BLaER1 (cell line): ENCODE measurements at regions not wholly inside any gene's neighbourhood (a gene's known extent, or its start where the extent isn't known, plus 50 kb on each side); places are given as distances from the start of the nearest gene placed in this dataset.

Experiments
- H3K27ac ChIP-seq: shearing (Covaris generic); formaldehyde crosslinking; 2 replicates; pipeline ENCODE4 v1.8.1; 2022
- H3K27me3 ChIP-seq: shearing (Covaris generic); formaldehyde crosslinking; 2 replicates; pipeline ENCODE4 v1.8.1; 2022
- H3K36me3 ChIP-seq: shearing (Covaris generic); formaldehyde crosslinking; 2 replicates; pipeline ENCODE4 v1.8.1; 2022
- H3K4me1 ChIP-seq: shearing (Covaris generic); formaldehyde crosslinking; 2 replicates; pipeline ENCODE4 v1.8.1; 2022
- H3K4me2 ChIP-seq: shearing (Covaris generic); formaldehyde crosslinking; 2 replicates; pipeline ENCODE4 v1.8.1; 2022
- H3K4me3 ChIP-seq: shearing (Covaris generic); formaldehyde crosslinking; 2 replicates; pipeline ENCODE4 v1.8.1; 2022
- H3K9ac ChIP-seq: shearing (Covaris generic); formaldehyde crosslinking; 2 replicates; pipeline ENCODE4 v1.8.1; 2022
- H3K9me3 ChIP-seq: shearing (Covaris generic); formaldehyde crosslinking; 2 replicates; pipeline ENCODE4 v1.8.1; 2022
- H4K20me1 ChIP-seq: shearing (Covaris generic); formaldehyde crosslinking; 2 replicates; pipeline ENCODE4 v1.8.1; 2022
- Cebpa-rat ChIP-seq: shearing (Covaris generic); IDR thresholded peaks from 2 replicates; pipeline ENCODE4 v1.8.1; 2022

- peaks cover 10% of the 10 kb centered on the region for H3K9me3 ChIP-seq
- peaks cover 8% of the 10 kb centered on the region for H3K4me1 ChIP-seq
- no peak overlapping the region for H3K27ac ChIP-seq
- no peak overlapping the region for H3K4me3 ChIP-seq
- no peak overlapping the region for H3K9ac ChIP-seq
- H3K4me2 ChIP-seq, result no peak overlapping the region
- no peaks in the 10 kb centered on the region for H4K20me1 ChIP-seq
- H3K27me3 ChIP-seq, result no peaks in the 10 kb centered on the region
- no peaks in the 10 kb centered on the region for H3K36me3 ChIP-seq
- no peak for TF ChIP-seq Cebpa-rat
Measured at GRCh38 chr9:107704774-107705173, 215.2 kb upstream of the KLF4 start.

- no peak overlapping the region for H3K27ac ChIP-seq
- H3K4me3 ChIP-seq, result no peak overlapping the region
- peaks cover 8% of the 10 kb centered on the region for H3K4me1 ChIP-seq
- no peaks in the 10 kb centered on the region for H3K36me3 ChIP-seq
- H4K20me1 ChIP-seq, result no peaks in the 10 kb centered on the region
- peaks cover 10% of the 10 kb centered on the region for H3K9me3 ChIP-seq
- H3K27me3 ChIP-seq, result no peaks in the 10 kb centered on the region
- no peak for TF ChIP-seq Cebpa-rat
- H3K9ac ChIP-seq, result no peak overlapping the region
- H3K4me2 ChIP-seq, result no peak overlapping the region
Measured at GRCh38 chr9:107703651-107704050, 214.1 kb upstream of the KLF4 start.

- peak overlapping the region; percentile 54 for H3K4me2 ChIP-seq
- H3K27me3 ChIP-seq, result no peaks in the 10 kb centered on the region
- TF ChIP-seq Cebpa-rat, result no peak
- H3K9ac ChIP-seq, result no peak overlapping the region
- H4K20me1 ChIP-seq, result no peaks in the 10 kb centered on the region
- no peaks in the 10 kb centered on the region for H3K36me3 ChIP-seq
- H3K4me3 ChIP-seq, result no peak overlapping the region
- peaks cover 8% of the 10 kb centered on the region for H3K4me1 ChIP-seq
- H3K27ac ChIP-seq, result no peak overlapping the region
- H3K9me3 ChIP-seq, result peaks cover 10% of the 10 kb centered on the region
Measured at GRCh38 chr9:107700847-107701246, 211.3 kb upstream of the KLF4 start.

- Histone ChIP-seq H3K4me2 (no peak overlapping the region), H3K9ac (no peak overlapping the region), H3K4me3 (no peak overlapping the region), H3K27me3 (no peaks in the 10 kb centered on the region), H3K9me3 (peaks cover 10% of the 10 kb centered on the region), H3K27ac (no peak overlapping the region), H3K4me1 (peaks cover 8% of the 10 kb centered on the region), H3K36me3 (no peaks in the 10 kb centered on the region), H4K20me1 (no peaks in the 10 kb centered on the region)
- no peak for TF ChIP-seq Cebpa-rat
Measured at GRCh38 chr9:107699231-107699630, 209.7 kb upstream of the KLF4 start.

GRCh38 chr9:107698779-107699178 is 209.2 kb upstream of the KLF4 start:
- no peaks in the 10 kb centered on the region for H4K20me1 ChIP-seq
- no peak overlapping the region for H3K9ac ChIP-seq
- no peaks in the 10 kb centered on the region for H3K27me3 ChIP-seq
- no peak for TF ChIP-seq Cebpa-rat
- H3K4me1 ChIP-seq, result peaks cover 8% of the 10 kb centered on the region
- H3K36me3 ChIP-seq, result no peaks in the 10 kb centered on the region
- no peak overlapping the region for H3K27ac ChIP-seq
- peaks cover 10% of the 10 kb centered on the region for H3K9me3 ChIP-seq
- no peak overlapping the region for H3K4me3 ChIP-seq
- H3K4me2 ChIP-seq, result no peak overlapping the region

- no peak for TF ChIP-seq Cebpa-rat
- H3K9me3 ChIP-seq, result no peaks in the 10 kb centered on the region
- H3K9ac ChIP-seq, result no peak overlapping the region
- H4K20me1 ChIP-seq, result no peaks in the 10 kb centered on the region
- H3K27ac ChIP-seq, result no peak overlapping the region
- H3K4me1 ChIP-seq, result peaks cover 8% of the 10 kb centered on the region
- H3K4me2 ChIP-seq, result no peak overlapping the region
- no peaks in the 10 kb centered on the region for H3K27me3 ChIP-seq
- no peaks in the 10 kb centered on the region for H3K36me3 ChIP-seq
- H3K4me3 ChIP-seq, result no peak overlapping the region
Measured at GRCh38 chr9:107696302-107696701, 206.7 kb upstream of the KLF4 start.

GRCh38 chr9:107694390-107694789 is 204.8 kb upstream of the KLF4 start:
- no peaks in the 10 kb centered on the region for H4K20me1 ChIP-seq
- no peaks in the 10 kb centered on the region for H3K4me1 ChIP-seq
- no peaks in the 10 kb centered on the region for H3K9me3 ChIP-seq
- H3K4me2 ChIP-seq, result no peak overlapping the region
- no peak overlapping the region for H3K27ac ChIP-seq
- no peaks in the 10 kb centered on the region for H3K27me3 ChIP-seq
- no peak for TF ChIP-seq Cebpa-rat
- H3K9ac ChIP-seq, result no peak overlapping the region
- no peaks in the 10 kb centered on the region for H3K36me3 ChIP-seq
- H3K4me3 ChIP-seq, result no peak overlapping the region

- Histone ChIP-seq H3K27me3 (no peaks in the 10 kb centered on the region), H3K27ac (no peak overlapping the region), H4K20me1 (no peaks in the 10 kb centered on the region), H3K9me3 (no peaks in the 10 kb centered on the region), H3K36me3 (no peaks in the 10 kb centered on the region), H3K4me3 (no peak overlapping the region), H3K9ac (no peak overlapping the region), H3K4me1 (no peaks in the 10 kb centered on the region), H3K4me2 (no peak overlapping the region)
- no peak for TF ChIP-seq Cebpa-rat
Measured at GRCh38 chr9:107693625-107694326, 204.2 kb upstream of the KLF4 start.

- no peak overlapping the region for H3K27ac ChIP-seq
- H3K4me3 ChIP-seq, result no peak overlapping the region
- H3K9ac ChIP-seq, result no peak overlapping the region
- no peaks in the 10 kb centered on the region for H3K36me3 ChIP-seq
- no peaks in the 10 kb centered on the region for H3K4me1 ChIP-seq
- no peaks in the 10 kb centered on the region for H3K9me3 ChIP-seq
- no peaks in the 10 kb centered on the region for H3K27me3 ChIP-seq
- no peak for TF ChIP-seq Cebpa-rat
- H3K4me2 ChIP-seq, result no peak overlapping the region
- H4K20me1 ChIP-seq, result no peaks in the 10 kb centered on the region
Measured at GRCh38 chr9:107691664-107692063, 202.1 kb upstream of the KLF4 start.

GRCh38 chr9:107690021-107690420 is 200.5 kb upstream of the KLF4 start:
- H3K4me1 ChIP-seq, result no peaks in the 10 kb centered on the region
- no peaks in the 10 kb centered on the region for H4K20me1 ChIP-seq
- no peaks in the 10 kb centered on the region for H3K27me3 ChIP-seq
- no peaks in the 10 kb centered on the region for H3K9me3 ChIP-seq
- no peak overlapping the region for H3K4me3 ChIP-seq
- H3K27ac ChIP-seq, result no peak overlapping the region
- H3K36me3 ChIP-seq, result no peaks in the 10 kb centered on the region
- no peak for TF ChIP-seq Cebpa-rat
- no peak overlapping the region for H3K9ac ChIP-seq
- no peak overlapping the region for H3K4me2 ChIP-seq

- Histone ChIP-seq H3K27ac (no peak overlapping the region), H3K9me3 (no peaks in the 10 kb centered on the region), H3K36me3 (no peaks in the 10 kb centered on the region), H3K27me3 (no peaks in the 10 kb centered on the region), H3K9ac (no peak overlapping the region), H4K20me1 (no peaks in the 10 kb centered on the region), H3K4me2 (no peak overlapping the region), H3K4me1 (no peaks in the 10 kb centered on the region), H3K4me3 (no peak overlapping the region)
- no peak for TF ChIP-seq Cebpa-rat
Measured at GRCh38 chr9:107688728-107689127, 199.2 kb upstream of the KLF4 start.
